ENCODE measurements at regions not wholly inside any gene's neighbourhood (a gene's known extent, or its start where the extent isn't known, plus 50 kb on each side); places are given as distances from the start of the nearest gene placed in this dataset.

DNA sequence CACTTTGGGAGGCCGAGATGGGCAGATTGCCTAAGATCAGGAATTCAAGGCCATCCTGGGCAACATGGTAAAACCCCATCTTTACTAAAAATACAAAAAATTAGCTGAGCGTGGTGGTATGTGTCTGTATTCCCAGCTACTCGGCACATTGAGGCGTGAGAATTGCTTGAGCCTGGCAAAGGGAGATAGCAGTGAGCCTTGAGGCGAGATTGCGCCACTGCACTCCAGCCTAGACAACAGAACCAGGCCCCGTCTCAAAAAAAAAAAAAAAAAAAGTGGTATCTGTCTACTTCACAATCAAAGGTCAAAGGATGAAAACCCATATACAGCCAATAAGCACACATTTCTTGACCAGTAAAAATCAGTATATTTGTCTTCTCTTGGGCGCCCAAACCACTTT is 728.5 kb upstream of the ADAMTS16 start:
- H3K4me1 Mint-ChIP-seq = peaks cover 10% of the 10 kb centered on the region
- TF ChIP-seq, protein P1, sequence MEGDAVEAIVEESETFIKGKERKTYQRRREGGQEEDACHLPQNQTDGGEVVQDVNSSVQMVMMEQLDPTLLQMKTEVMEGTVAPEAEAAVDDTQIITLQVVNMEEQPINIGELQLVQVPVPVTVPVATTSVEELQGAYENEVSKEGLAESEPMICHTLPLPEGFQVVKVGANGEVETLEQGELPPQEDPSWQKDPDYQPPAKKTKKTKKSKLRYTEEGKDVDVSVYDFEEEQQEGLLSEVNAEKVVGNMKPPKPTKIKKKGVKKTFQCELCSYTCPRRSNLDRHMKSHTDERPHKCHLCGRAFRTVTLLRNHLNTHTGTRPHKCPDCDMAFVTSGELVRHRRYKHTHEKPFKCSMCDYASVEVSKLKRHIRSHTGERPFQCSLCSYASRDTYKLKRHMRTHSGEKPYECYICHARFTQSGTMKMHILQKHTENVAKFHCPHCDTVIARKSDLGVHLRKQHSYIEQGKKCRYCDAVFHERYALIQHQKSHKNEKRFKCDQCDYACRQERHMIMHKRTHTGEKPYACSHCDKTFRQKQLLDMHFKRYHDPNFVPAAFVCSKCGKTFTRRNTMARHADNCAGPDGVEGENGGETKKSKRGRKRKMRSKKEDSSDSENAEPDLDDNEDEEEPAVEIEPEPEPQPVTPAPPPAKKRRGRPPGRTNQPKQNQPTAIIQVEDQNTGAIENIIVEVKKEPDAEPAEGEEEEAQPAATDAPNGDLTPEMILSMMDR (conservative IDR thresholded peaks at IDR 0.05; ENCODE audit: low read depth in 2 of 2) = peak; percentile 5 to 24; a peak in 1 of 4 replicates
- TF ChIP-seq, protein P2, sequence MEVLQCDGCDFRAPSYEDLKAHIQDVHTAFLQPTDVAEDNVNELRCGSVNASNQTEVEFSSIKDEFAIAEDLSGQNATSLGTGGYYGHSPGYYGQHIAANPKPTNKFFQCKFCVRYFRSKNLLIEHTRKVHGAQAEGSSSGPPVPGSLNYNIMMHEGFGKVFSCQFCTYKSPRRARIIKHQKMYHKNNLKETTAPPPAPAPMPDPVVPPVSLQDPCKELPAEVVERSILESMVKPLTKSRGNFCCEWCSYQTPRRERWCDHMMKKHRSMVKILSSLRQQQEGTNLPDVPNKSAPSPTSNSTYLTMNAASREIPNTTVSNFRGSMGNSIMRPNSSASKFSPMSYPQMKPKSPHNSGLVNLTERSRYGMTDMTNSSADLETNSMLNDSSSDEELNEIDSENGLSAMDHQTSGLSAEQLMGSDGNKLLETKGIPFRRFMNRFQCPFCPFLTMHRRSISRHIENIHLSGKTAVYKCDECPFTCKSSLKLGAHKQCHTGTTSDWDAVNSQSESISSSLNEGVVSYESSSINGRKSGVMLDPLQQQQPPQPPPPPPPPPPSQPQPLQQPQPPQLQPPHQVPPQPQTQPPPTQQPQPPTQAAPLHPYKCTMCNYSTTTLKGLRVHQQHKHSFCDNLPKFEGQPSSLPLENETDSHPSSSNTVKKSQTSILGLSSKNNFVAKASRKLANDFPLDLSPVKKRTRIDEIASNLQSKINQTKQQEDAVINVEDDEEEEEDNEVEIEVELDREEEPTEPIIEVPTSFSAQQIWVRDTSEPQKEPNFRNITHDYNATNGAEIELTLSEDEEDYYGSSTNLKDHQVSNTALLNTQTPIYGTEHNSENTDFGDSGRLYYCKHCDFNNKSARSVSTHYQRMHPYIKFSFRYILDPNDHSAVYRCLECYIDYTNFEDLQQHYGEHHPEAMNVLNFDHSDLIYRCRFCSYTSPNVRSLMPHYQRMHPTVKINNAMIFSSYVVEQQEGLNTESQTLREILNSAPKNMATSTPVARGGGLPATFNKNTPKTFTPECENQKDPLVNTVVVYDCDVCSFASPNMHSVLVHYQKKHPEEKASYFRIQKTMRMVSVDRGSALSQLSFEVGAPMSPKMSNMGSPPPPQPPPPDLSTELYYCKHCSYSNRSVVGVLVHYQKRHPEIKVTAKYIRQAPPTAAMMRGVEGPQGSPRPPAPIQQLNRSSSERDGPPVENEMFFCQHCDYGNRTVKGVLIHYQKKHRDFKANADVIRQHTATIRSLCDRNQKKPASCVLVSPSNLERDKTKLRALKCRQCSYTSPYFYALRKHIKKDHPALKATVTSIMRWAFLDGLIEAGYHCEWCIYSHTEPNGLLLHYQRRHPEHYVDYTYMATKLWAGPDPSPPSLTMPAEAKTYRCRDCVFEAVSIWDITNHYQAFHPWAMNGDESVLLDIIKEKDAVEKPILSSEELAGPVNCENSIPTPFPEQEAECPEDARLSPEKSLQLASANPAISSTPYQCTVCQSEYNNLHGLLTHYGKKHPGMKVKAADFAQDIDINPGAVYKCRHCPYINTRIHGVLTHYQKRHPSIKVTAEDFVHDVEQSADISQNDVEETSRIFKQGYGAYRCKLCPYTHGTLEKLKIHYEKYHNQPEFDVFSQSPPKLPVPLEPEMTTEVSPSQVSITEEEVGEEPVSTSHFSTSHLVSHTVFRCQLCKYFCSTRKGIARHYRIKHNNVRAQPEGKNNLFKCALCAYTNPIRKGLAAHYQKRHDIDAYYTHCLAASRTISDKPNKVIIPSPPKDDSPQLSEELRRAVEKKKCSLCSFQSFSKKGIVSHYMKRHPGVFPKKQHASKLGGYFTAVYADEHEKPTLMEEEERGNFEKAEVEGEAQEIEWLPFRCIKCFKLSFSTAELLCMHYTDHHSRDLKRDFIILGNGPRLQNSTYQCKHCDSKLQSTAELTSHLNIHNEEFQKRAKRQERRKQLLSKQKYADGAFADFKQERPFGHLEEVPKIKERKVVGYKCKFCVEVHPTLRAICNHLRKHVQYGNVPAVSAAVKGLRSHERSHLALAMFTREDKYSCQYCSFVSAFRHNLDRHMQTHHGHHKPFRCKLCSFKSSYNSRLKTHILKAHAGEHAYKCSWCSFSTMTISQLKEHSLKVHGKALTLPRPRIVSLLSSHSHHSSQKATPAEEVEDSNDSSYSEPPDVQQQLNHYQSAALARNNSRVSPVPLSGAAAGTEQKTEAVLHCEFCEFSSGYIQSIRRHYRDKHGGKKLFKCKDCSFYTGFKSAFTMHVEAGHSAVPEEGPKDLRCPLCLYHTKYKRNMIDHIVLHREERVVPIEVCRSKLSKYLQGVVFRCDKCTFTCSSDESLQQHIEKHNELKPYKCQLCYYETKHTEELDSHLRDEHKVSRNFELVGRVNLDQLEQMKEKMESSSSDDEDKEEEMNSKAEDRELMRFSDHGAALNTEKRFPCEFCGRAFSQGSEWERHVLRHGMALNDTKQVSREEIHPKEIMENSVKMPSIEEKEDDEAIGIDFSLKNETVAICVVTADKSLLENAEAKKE (CRISPR knock-in tag; IDR thresholded peaks at IDR 0.05) = no peak

DNA sequence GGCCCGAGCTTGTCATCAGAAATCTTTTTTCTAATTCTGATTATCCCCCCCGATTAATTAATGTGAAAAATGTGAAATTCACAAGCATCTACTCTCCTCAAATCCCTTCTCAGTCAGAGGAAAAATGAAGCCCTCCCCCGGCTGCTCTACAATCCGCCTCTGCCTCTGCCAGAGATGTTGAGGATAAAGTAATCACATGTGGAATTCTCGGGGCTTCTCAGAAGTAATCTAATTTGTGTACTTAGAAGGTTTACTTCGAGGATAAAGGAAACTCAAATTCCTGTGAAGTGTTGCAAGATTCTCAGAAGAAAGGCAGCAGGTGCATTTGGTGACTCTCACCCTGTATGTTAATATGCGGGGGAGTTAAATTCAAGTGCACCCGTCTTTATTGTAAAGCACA is 726.1 kb upstream of the ADAMTS16 start:
- Mint-ChIP-seq H3K36me3 (ENCODE audit: low read depth) (no peaks in the 10 kb centered on the region), H3K27me3 (ENCODE audit: insufficient read depth, low read depth, poor library complexity) (peaks cover 4% of the 10 kb centered on the region), H3K27ac (no peak overlapping the region), H3K9me3 (no peaks in the 10 kb centered on the region; the same call in 2 of the 3 replicates), H3K4me3 (no peak overlapping the region), H3K4me1 (peaks cover 9% of the 10 kb centered on the region)
- no peak overlapping the region for H3K4me3 ChIP-seq
- no peak overlapping the region for H3K27ac ChIP-seq (ENCODE audit: low read depth)
- TF ChIP-seq EZH2phosphoT487 (IDR thresholded peaks at IDR 0.05; ENCODE audit: unreplicated experiment) = no peak
- TF ChIP-seq, protein P3, sequence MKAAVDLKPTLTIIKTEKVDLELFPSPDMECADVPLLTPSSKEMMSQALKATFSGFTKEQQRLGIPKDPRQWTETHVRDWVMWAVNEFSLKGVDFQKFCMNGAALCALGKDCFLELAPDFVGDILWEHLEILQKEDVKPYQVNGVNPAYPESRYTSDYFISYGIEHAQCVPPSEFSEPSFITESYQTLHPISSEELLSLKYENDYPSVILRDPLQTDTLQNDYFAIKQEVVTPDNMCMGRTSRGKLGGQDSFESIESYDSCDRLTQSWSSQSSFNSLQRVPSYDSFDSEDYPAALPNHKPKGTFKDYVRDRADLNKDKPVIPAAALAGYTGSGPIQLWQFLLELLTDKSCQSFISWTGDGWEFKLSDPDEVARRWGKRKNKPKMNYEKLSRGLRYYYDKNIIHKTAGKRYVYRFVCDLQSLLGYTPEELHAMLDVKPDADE (IDR thresholded peaks at IDR 0.05) = no peak
- H2AFZ ChIP-seq = no peak overlapping the region
- H3K79me2 ChIP-seq (replicated peaks; ENCODE audit: insufficient read depth) = no peaks in the 10 kb centered on the region
- H3K4me2 ChIP-seq = no peak overlapping the region
- no peaks in the 10 kb centered on the region for H3K4me1 ChIP-seq (ENCODE audit: insufficient read depth)
- no peak for ATAC-seq
- peak; percentile 18 for DNase-seq (ENCODE audit: low spot score)
- H3K27me3 ChIP-seq (ENCODE audit: insufficient read depth) = no peaks in the 10 kb centered on the region
- no peaks in the 10 kb centered on the region for H4K20me1 ChIP-seq (replicated peaks; ENCODE audit: insufficient read depth)
- H3K9me2 ChIP-seq (ENCODE audit: insufficient read depth) = no peaks in the 10 kb centered on the region
- no peaks in the 10 kb centered on the region for H3K36me3 ChIP-seq (ENCODE audit: insufficient read depth)
- H3F3A ChIP-seq (replicated peaks; ENCODE audit: low read depth) = no peaks in the 10 kb centered on the region

More for the DNA sequence above, 728.5 kb upstream of the ADAMTS16 start:
- H3K9me3 Mint-ChIP-seq = no peaks in the 10 kb centered on the region; the same call in 2 of the 3 replicates
- no peak overlapping the region for H3K4me3 Mint-ChIP-seq
- Histone ChIP-seq H3K4me2 (no peak overlapping the region), H3K4me1 (ENCODE audit: insufficient read depth) (no peaks in the 10 kb centered on the region), H2AFZ (no peak overlapping the region), H3K79me2 (replicated peaks; ENCODE audit: insufficient read depth) (no peaks in the 10 kb centered on the region), H3K36me3 (ENCODE audit: insufficient read depth) (no peaks in the 10 kb centered on the region), H4K20me1 (replicated peaks; ENCODE audit: insufficient read depth) (no peaks in the 10 kb centered on the region), H3K27ac (ENCODE audit: low read depth) (no peak overlapping the region), H3K9me2 (ENCODE audit: insufficient read depth) (no peaks in the 10 kb centered on the region), H3K4me3 (no peak overlapping the region), H3K27me3 (ENCODE audit: insufficient read depth) (no peaks in the 10 kb centered on the region), H3F3A (replicated peaks; ENCODE audit: low read depth) (no peaks in the 10 kb centered on the region)
- no peak overlapping the region for H3K27ac Mint-ChIP-seq
- ATAC-seq (peak; percentile 77), DNase-seq (ENCODE audit: low spot score) (peak; percentile 44)
- H3K27me3 Mint-ChIP-seq (ENCODE audit: insufficient read depth, low read depth, poor library complexity) = peaks cover 4% of the 10 kb centered on the region
- H3K36me3 Mint-ChIP-seq (ENCODE audit: low read depth) = no peaks in the 10 kb centered on the region

Measured in GM23338 (cell line).